ENCODE measurements at regions not wholly inside any gene's neighbourhood (a gene's known extent, or its start where the extent isn't known, plus 50 kb on each side); places are given as distances from the start of the nearest gene placed in this dataset.

DNA sequence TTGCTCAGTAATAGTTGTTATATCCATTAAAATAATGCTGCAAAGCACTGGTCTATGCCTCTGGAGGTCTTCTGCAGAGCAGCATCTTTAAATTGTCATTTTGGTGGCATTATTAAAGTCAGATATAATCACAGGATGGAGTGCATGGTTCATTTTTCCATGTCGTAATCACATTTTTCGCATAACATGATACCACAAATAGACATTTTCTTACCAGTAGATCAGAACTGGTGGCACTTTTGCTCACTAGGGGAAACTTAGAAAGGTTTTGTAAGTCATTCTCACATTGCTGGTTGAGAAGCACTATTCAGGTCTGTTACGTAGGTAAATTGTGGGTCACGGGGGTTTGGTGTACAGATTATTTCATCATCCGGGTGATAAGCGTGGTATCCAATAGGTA, 484.5 kb upstream of the PRKX start:
- Histone ChIP-seq H2AFZ (ENCODE audit: low read length) (no peak overlapping the region), H3K4me2 (ENCODE audit: low read length) (no peak overlapping the region), H3K79me2 (ENCODE audit: low read length) (no peaks in the 10 kb centered on the region), H3K27ac (ENCODE audit: low read length) (no peak overlapping the region), H4K20me1 (ENCODE audit: low read length) (no peaks in the 10 kb centered on the region), H3K4me1 (ENCODE audit: insufficient read depth, low read length) (no peaks in the 10 kb centered on the region), H3K9ac (ENCODE audit: low read length) (no peak overlapping the region), H3K9me3 (ENCODE audit: low read length) (no peaks in the 10 kb centered on the region), H3K4me3 (ENCODE audit: low read length) (no peak overlapping the region), H3K27me3 (ENCODE audit: low read length) (no peaks in the 10 kb centered on the region), H3K36me3 (ENCODE audit: low read depth, low read length) (no peaks in the 10 kb centered on the region), H3F3A (ENCODE audit: low read length, unreplicated experiment) (no peaks in the 10 kb centered on the region), H3K9me2 (replicated peaks; ENCODE audit: low read length) (no peaks in the 10 kb centered on the region)
- CTCF ChIA-PET = no interaction called here
- BruUV-seq (replicated peaks) = no TSS peak
- TF ChIP-seq CTCF (conservative IDR thresholded peaks at IDR 0.05; ENCODE audit: low read depth, low read length) = no peak
- no peak for TF ChIP-seq EZH2phosphoT487 (IDR thresholded peaks at IDR 0.05; ENCODE audit: borderline replicate concordance, low read length)
- TF ChIP-seq EZH2 (IDR thresholded peaks at IDR 0.05; ENCODE audit: low read length, unreplicated experiment) = no peak
- DNase-seq (no peak), ATAC-seq (no peak)
- POLR2A ChIA-PET (ENCODE audit: unreplicated experiment) = no interaction called here
- intact Hi-C loops (cut with micrococcal nuclease) = no loop called here

- Histone ChIP-seq H3K4me2 (ENCODE audit: low read length) (no peak overlapping the region), H3K27me3 (ENCODE audit: low read length) (no peaks in the 10 kb centered on the region), H3K4me1 (ENCODE audit: insufficient read depth, low read length) (no peaks in the 10 kb centered on the region), H3K9me2 (replicated peaks; ENCODE audit: low read length) (no peaks in the 10 kb centered on the region), H3K79me2 (ENCODE audit: low read length) (no peaks in the 10 kb centered on the region), H2AFZ (ENCODE audit: low read length) (no peak overlapping the region), H3K9me3 (ENCODE audit: low read length) (no peaks in the 10 kb centered on the region), H3K4me3 (ENCODE audit: low read length) (no peak overlapping the region), H3K27ac (ENCODE audit: low read length) (no peak overlapping the region), H4K20me1 (ENCODE audit: low read length) (no peaks in the 10 kb centered on the region), H3K9ac (ENCODE audit: low read length) (no peak overlapping the region), H3K36me3 (ENCODE audit: low read depth, low read length) (no peaks in the 10 kb centered on the region), H3F3A (ENCODE audit: low read length, unreplicated experiment) (no peaks in the 10 kb centered on the region)
- no peak for ATAC-seq
- intact Hi-C loops (cut with micrococcal nuclease) = no loop called here
- TF ChIP-seq CTCF (conservative IDR thresholded peaks at IDR 0.05; ENCODE audit: low read depth, low read length) = no peak
- no peak for TF ChIP-seq EZH2 (IDR thresholded peaks at IDR 0.05; ENCODE audit: low read length, unreplicated experiment)
- no peak for TF ChIP-seq EZH2phosphoT487 (IDR thresholded peaks at IDR 0.05; ENCODE audit: borderline replicate concordance, low read length)
- no TSS peak for BruUV-seq (replicated peaks)
- ChIA-PET POLR2A (ENCODE audit: unreplicated experiment) (no interaction called here), CTCF (no interaction called here)
- DNase-seq = no peak
These were observed 480.2 kb upstream of the PRKX start for GRCh38 chrX:4193500-4194155.

DNA sequence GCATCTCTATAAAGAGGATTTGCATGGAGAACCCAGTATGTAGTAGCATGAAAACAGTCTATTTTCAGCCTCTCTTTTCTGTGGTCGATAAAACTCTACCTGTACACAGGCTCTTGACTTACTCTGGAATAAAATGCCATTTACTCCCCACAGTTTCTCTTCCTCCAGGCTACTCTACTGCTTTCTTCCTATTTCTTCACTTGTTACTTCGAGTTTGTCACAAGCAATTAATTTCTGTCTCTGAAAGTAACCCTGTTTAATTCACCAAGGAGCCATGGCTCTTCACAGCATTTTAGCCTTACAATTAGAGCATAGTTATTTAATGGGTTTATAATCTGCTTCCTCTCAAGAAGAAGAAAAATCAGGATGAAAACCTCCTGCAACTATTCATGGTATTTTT, 472.9 kb upstream of the PRKX start:
- DNase-seq = no peak
- no TSS peak for BruUV-seq (replicated peaks)

More for the DNA sequence above, 472.9 kb upstream of the PRKX start:
- Histone ChIP-seq H3K9me3 (ENCODE audit: low read length) (no peaks in the 10 kb centered on the region), H3K79me2 (ENCODE audit: low read length) (no peaks in the 10 kb centered on the region), H3K4me2 (ENCODE audit: low read length) (no peak overlapping the region), H3K4me1 (ENCODE audit: insufficient read depth, low read length) (no peaks in the 10 kb centered on the region), H3K36me3 (ENCODE audit: low read depth, low read length) (no peaks in the 10 kb centered on the region), H3K27ac (ENCODE audit: low read length) (no peak overlapping the region), H3K9me2 (replicated peaks; ENCODE audit: low read length) (no peaks in the 10 kb centered on the region), H2AFZ (ENCODE audit: low read length) (no peak overlapping the region), H3K9ac (ENCODE audit: low read length) (no peak overlapping the region), H3K27me3 (ENCODE audit: low read length) (no peaks in the 10 kb centered on the region), H4K20me1 (ENCODE audit: low read length) (no peaks in the 10 kb centered on the region), H3K4me3 (ENCODE audit: low read length) (no peak overlapping the region), H3F3A (ENCODE audit: low read length, unreplicated experiment) (no peaks in the 10 kb centered on the region)
- no peak for ATAC-seq
- TF ChIP-seq EZH2 (IDR thresholded peaks at IDR 0.05; ENCODE audit: low read length, unreplicated experiment) = no peak
- no peak for TF ChIP-seq CTCF (conservative IDR thresholded peaks at IDR 0.05; ENCODE audit: low read depth, low read length)
- no peak for TF ChIP-seq EZH2phosphoT487 (IDR thresholded peaks at IDR 0.05; ENCODE audit: borderline replicate concordance, low read length)
- ChIA-PET POLR2A (ENCODE audit: unreplicated experiment) (no interaction called here), CTCF (no interaction called here)
- intact Hi-C loops (cut with micrococcal nuclease) = no loop called here
